PC-9 (cell line): ENCODE measurements at regions not wholly inside any gene's neighbourhood (a gene's known extent, or its start where the extent isn't known, plus 50 kb on each side); places are given as distances from the start of the nearest gene placed in this dataset.
"Not testable (repeated sequence)": the region's sequence is repeated elsewhere in the genome, so short reads cannot be mapped to it uniquely, and the experiment has no call there.

ENCODE experiments used
- CTCF ChIP-seq: fragments of 200-600 bp; sonication (generic); conservative IDR thresholded peaks from 2 replicates; pipeline ENCODE4 v1.6.1; 2017; ENCODE audit warnings: mixed run types, antibody characterized with exemption, mild to moderate bottlenecking, moderate library complexity
- EZH2 ChIP-seq: fragments of 200-600 bp; sonication (generic); IDR thresholded peaks from 2 replicates; pipeline ENCODE4 v1.8.0; 2017; ENCODE audit warnings: antibody characterized with exemption, low read depth

GRCh38 chr20:30191785-30192184 is 1065.7 kb upstream of the DEFB115 start:
- not testable (repeated sequence) for TF ChIP-seq CTCF, EZH2
